ENCODE measurements at regions not wholly inside any gene's neighbourhood (a gene's known extent, or its start where the extent isn't known, plus 50 kb on each side); places are given as distances from the start of the nearest gene placed in this dataset.

DNA sequence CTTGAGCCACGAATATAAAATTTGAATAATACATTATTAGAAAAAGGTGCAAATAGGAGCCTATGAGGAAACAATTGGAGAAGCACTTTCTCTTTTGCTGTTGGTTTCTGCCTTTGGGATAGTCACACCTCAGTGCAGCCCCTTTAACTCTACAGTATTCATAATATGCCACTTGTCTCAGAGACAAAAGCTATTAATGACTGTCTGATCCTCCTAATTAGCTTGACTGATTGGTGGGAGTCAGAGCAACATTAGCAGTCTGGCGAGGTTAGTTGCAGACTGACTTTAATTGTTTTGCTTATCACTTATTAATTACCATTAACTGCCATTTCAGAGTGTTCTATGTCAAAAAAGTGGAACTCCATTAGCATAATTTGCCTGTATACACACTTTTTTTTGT, 225.0 kb upstream of the ARHGEF26 start:
- no peak overlapping the region for H3K27ac Mint-ChIP-seq
- no peaks in the 10 kb centered on the region for H3K4me1 Mint-ChIP-seq (ENCODE audit: low read depth)
- H3K9me3 Mint-ChIP-seq = peaks cover 4% of the 10 kb centered on the region; the same call in 1 of the 2 replicates
- no peak for DNase-seq
- H3K27me3 Mint-ChIP-seq (ENCODE audit: insufficient read depth) = no peaks in the 10 kb centered on the region
- TF ChIP-seq, protein P1, sequence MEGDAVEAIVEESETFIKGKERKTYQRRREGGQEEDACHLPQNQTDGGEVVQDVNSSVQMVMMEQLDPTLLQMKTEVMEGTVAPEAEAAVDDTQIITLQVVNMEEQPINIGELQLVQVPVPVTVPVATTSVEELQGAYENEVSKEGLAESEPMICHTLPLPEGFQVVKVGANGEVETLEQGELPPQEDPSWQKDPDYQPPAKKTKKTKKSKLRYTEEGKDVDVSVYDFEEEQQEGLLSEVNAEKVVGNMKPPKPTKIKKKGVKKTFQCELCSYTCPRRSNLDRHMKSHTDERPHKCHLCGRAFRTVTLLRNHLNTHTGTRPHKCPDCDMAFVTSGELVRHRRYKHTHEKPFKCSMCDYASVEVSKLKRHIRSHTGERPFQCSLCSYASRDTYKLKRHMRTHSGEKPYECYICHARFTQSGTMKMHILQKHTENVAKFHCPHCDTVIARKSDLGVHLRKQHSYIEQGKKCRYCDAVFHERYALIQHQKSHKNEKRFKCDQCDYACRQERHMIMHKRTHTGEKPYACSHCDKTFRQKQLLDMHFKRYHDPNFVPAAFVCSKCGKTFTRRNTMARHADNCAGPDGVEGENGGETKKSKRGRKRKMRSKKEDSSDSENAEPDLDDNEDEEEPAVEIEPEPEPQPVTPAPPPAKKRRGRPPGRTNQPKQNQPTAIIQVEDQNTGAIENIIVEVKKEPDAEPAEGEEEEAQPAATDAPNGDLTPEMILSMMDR (IDR thresholded peaks at IDR 0.05) = no peak
- H3K36me3 Mint-ChIP-seq (ENCODE audit: low read depth) = no peaks in the 10 kb centered on the region
- H3K4me3 Mint-ChIP-seq = no peak overlapping the region

DNA sequence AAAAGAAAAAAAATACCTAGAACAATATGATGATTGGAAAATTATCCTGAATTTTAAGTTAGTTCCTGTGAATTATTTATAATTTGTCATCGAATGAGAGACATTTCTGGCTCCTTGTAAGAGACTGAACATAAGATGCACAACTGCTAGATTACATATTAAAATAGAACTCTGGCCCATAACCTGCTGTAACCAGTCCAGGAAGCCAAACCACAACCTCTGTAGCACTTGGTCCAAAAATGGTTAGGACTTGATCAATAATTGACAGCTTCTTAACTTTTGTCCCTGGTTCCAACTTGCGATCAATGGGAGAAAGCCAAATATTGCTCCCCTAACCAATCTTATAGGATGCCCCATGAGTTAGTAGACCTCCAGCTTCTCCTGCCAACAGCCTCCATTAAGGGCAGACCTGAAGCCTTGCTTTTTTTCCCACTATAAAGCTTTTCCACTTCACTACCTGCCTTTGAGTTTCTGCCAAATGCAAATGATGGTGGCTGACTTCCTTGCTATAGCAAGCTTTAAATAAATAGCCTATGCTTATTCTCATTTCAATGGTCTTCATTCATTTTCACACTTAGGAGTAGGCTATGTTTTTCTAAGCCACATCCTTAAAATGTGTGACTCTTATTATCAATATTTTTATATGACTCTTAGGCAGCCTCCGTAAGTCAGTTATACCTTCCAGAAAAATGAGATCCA, 224.0 kb upstream of the ARHGEF26 start:
- Mint-ChIP-seq H3K4me1 (ENCODE audit: low read depth) (no peaks in the 10 kb centered on the region), H3K4me3 (no peak overlapping the region), H3K27me3 (ENCODE audit: insufficient read depth) (no peaks in the 10 kb centered on the region), H3K27ac (no peak overlapping the region), H3K36me3 (ENCODE audit: low read depth) (no peaks in the 10 kb centered on the region), H3K9me3 (peaks cover 10% of the 10 kb centered on the region; the same call in 1 of the 2 replicates)
- TF ChIP-seq, protein P1 (IDR thresholded peaks at IDR 0.05) = no peak
- no peak for DNase-seq

DNA sequence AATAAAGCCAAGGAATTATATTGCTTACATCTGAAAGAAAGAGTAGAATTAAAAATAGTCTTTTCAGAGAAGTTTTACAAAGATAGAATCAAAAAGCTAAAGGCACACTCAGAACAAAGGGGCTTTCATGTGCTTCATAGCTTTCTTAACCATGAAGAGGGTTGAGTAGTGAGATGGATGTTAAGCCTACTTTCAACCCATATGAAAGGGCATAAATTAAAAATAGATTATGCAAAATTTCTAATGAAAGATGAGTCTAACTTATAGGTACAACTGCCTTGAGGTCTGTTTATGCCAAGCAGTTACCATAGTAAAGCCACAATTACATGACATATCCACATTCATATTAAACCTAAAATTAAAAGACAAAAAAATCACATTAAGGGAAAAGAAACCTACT, 223.3 kb upstream of the ARHGEF26 start:
- Mint-ChIP-seq H3K9me3 (peaks cover 17% of the 10 kb centered on the region), H3K4me1 (ENCODE audit: low read depth) (no peaks in the 10 kb centered on the region), H3K36me3 (ENCODE audit: low read depth) (0 out of 2 replicates have a peak, but pooled peaks cover 3% of the 10 kb centered on the region)

DNA sequence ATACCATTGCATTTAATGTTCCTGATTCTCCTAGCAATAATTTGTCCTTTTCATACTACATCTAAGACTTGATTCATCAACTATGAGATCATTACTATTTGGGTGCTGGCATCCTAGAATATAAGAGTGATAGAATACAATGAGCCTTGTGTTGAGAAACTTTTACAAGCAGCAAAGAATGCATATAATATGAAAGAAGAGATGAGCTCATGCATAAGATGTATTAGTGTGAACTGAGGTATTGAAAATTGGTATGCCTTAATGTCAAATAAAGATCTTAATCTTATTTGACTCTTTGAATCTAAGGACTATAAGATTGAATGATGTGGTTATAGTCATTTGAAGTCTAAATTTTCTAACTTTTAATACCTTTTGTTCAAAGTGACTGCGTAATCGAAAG, 220.0 kb upstream of the ARHGEF26 start:
- H3K27me3 Mint-ChIP-seq (ENCODE audit: insufficient read depth) = no peaks in the 10 kb centered on the region
- no peak overlapping the region for H3K4me3 Mint-ChIP-seq
- 0 out of 2 replicates have a peak, but pooled peaks cover 4% of the 10 kb centered on the region for H3K36me3 Mint-ChIP-seq (ENCODE audit: low read depth)
- H3K9me3 Mint-ChIP-seq = peaks cover 42% of the 10 kb centered on the region
- TF ChIP-seq, protein P1 (IDR thresholded peaks at IDR 0.05) = no peak
- no peaks in the 10 kb centered on the region for H3K4me1 Mint-ChIP-seq (ENCODE audit: low read depth)
- no peak for DNase-seq
- H3K27ac Mint-ChIP-seq = no peak overlapping the region

More for the DNA sequence above, 223.3 kb upstream of the ARHGEF26 start:
- Mint-ChIP-seq H3K27ac (no peak overlapping the region), H3K27me3 (ENCODE audit: insufficient read depth) (no peaks in the 10 kb centered on the region), H3K4me3 (no peak overlapping the region)
- no peak for DNase-seq
- TF ChIP-seq, protein P1 (IDR thresholded peaks at IDR 0.05) = no peak

DNA sequence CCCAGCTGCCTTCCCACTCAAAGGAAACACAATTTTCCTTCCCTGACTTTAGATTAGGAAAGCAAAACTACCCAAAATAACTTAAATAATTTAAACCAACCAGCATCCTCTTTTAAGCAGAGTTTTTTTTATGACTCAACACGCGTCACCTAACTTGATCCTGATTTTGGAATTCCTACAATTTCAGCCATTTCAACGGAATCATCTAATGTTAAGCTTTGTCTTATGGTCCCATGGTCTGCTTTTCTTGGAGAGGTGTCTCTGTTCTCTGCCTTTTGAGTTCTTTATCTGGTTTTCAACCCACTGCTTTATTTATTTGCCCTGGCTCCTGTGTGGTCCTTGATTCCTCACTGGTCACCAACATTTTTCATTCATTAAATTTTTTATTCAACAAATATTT, 219.2 kb upstream of the ARHGEF26 start:
- no peaks in the 10 kb centered on the region for H3K4me1 Mint-ChIP-seq (ENCODE audit: low read depth)
- no peak overlapping the region for H3K4me3 Mint-ChIP-seq
- TF ChIP-seq, protein P1 (IDR thresholded peaks at IDR 0.05) = no peak
- DNase-seq = no peak
- peaks cover 42% of the 10 kb centered on the region for H3K9me3 Mint-ChIP-seq
- H3K27me3 Mint-ChIP-seq (ENCODE audit: insufficient read depth) = no peaks in the 10 kb centered on the region
- no peak overlapping the region for H3K27ac Mint-ChIP-seq
- H3K36me3 Mint-ChIP-seq (ENCODE audit: low read depth) = 0 out of 2 replicates have a peak, but pooled peaks cover 4% of the 10 kb centered on the region
